Peyer's patch (tissue), 4 donors: ENCODE measurements at regions not wholly inside any gene's neighbourhood (a gene's known extent, or its start where the extent isn't known, plus 50 kb on each side); places are given as distances from the start of the nearest gene placed in this dataset.

Source experiments
- POLR2A ChIP-seq, 2 donors: fragments of 450-650 bp; IDR thresholded peaks; one replicate each; pipeline ENCODE4 v1.5.1; 2017; ENCODE audit warnings: antibody characterized with exemption in 2 of 2, mild to moderate bottlenecking in 2 of 2, moderate library complexity in 2 of 2
- TF ChIP-seq, protein P1 (sequence below), 6 experiments: fragments of 450-650 bp in 4 of 6; fragments of 200-600 bp in 2 of 6; sonication (generic) in 1 of 6; IDR thresholded peaks; one replicate each; pipeline ENCODE4 v1.5.1; 2017 to 2019; ENCODE audit warnings: antibody characterized with exemption in 6 of 6, mild to moderate bottlenecking in 3 of 6, moderate library complexity in 1 of 6

DNA sequence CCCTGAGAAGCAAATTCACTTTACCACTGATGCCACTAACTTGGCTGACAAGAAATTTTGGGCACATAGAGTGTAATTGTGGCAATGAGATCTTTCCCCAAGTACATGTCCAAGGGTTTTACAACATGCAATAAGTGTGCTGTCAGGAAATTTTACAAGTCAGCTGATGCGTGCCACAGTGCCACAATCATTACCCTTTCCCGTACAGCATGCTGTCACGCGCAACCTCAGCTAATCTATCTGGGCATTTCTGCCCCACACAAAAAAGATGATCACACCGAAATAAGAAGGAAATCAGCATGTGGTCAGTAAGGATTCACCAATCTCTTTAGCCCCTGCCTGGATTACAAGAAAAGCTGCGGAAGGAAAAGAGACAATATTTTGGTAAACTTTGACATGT lies 163.6 kb upstream of the PREP start:
- TF ChIP-seq, protein P1, sequence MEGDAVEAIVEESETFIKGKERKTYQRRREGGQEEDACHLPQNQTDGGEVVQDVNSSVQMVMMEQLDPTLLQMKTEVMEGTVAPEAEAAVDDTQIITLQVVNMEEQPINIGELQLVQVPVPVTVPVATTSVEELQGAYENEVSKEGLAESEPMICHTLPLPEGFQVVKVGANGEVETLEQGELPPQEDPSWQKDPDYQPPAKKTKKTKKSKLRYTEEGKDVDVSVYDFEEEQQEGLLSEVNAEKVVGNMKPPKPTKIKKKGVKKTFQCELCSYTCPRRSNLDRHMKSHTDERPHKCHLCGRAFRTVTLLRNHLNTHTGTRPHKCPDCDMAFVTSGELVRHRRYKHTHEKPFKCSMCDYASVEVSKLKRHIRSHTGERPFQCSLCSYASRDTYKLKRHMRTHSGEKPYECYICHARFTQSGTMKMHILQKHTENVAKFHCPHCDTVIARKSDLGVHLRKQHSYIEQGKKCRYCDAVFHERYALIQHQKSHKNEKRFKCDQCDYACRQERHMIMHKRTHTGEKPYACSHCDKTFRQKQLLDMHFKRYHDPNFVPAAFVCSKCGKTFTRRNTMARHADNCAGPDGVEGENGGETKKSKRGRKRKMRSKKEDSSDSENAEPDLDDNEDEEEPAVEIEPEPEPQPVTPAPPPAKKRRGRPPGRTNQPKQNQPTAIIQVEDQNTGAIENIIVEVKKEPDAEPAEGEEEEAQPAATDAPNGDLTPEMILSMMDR (IDR thresholded peaks at IDR 0.05): no peak
- TF ChIP-seq POLR2A (IDR thresholded peaks at IDR 0.05): no peak
